SK-N-SH (cell line): ENCODE measurements at regions not wholly inside any gene's neighbourhood (a gene's known extent, or its start where the extent isn't known, plus 50 kb on each side); places are given as distances from the start of the nearest gene placed in this dataset.

Experiments used
- CTCF ChIA-PET: fragments of 300-600, 350-600 bp; formaldehyde crosslinking; extraction: SDS; loops from one replicate; lab custom pipeline; 2021; lab: Yijun Ruan, JAX
- POLR2A ChIA-PET: fragments of 350-600 bp; sonication (Branson Sonifier 250); formaldehyde crosslinking; extraction: SDS; loops from one replicate; lab custom pipeline; 2020; ENCODE audit warnings: antibody characterized with exemption, inconsistent platforms; lab: Yijun Ruan, JAX
- DNase-seq: peaks from one replicate; pipeline ENCODE4 v3.0.0; 2012
- H2AFZ ChIP-seq: fragments of 200-600 bp; sonication (generic); 2 replicates; pipeline ENCODE4 v1.8.1; 2016; ENCODE audit warnings: antibody characterized with exemption, mild to moderate bottlenecking, low read depth
- H3F3A ChIP-seq: fragments of 200-600 bp; sonication (generic); replicated peaks from 2 replicates; pipeline ENCODE3; 2016; ENCODE audit warnings: antibody characterized with exemption, mild to moderate bottlenecking; ENCODE audit not compliant: insufficient read depth
- H3K27ac ChIP-seq, 2 experiments: fragments of 200-500 bp in 1 of 2; fragments of 200-600 bp in 1 of 2; sonication (Bioruptor generic) in 1 of 2; sonication (generic), shearing (Covaris generic) in 1 of 2; 2 replicates each; pipeline versions ENCODE4 v1.5.1 to v1.6.1; 2014 to 2016; ENCODE audit warnings: low read depth in 2 of 2, inconsistent platforms in 1 of 2, low read length in 1 of 2, mild to moderate bottlenecking in 1 of 2, mixed read lengths in 1 of 2
- H3K27me3 ChIP-seq: fragments of 200-600 bp; sonication (generic), shearing (Covaris generic); 2 replicates; pipeline ENCODE4 v1.6.1; 2016; ENCODE audit warnings: mixed run types; ENCODE audit not compliant: insufficient read depth
- H3K36me3 ChIP-seq, 2 experiments: fragments of 200-500 bp in 1 of 2; fragments of 200-600 bp in 1 of 2; sonication (Bioruptor generic) in 1 of 2; sonication (generic) in 1 of 2; replicated peaks in 1 of 2; 2 replicates each; pipeline versions ENCODE3 to v1.5.1; 2014 to 2016; ENCODE audit warnings: low read length in 1 of 2, mild to moderate bottlenecking in 1 of 2; ENCODE audit not compliant: insufficient read depth in 2 of 2, control insufficient read depth in 1 of 2
- H3K4me1 ChIP-seq, 2 experiments: fragments of 200-500 bp in 1 of 2; fragments of 200-600 bp in 1 of 2; sonication (Bioruptor generic) in 1 of 2; sonication (generic), shearing (Covaris generic) in 1 of 2; 2 replicates each; pipeline versions ENCODE4 v1.5.1 to v1.6.1; 2014 to 2016; ENCODE audit warnings: low read depth in 1 of 2, low read length in 1 of 2, mixed run types in 1 of 2; ENCODE audit not compliant: insufficient read depth in 2 of 2, control insufficient read depth in 1 of 2
- H3K4me2 ChIP-seq: fragments of 200-600 bp; sonication (generic), shearing (Covaris generic); 2 replicates; pipeline ENCODE4 v1.6.1; 2017; ENCODE audit warnings: mixed run types
- H3K4me3 ChIP-seq, 2 experiments: fragments of 200-500 bp in 1 of 2; fragments of 200-600 bp in 1 of 2; sonication (Bioruptor generic) in 1 of 2; sonication (generic), shearing (Covaris generic) in 1 of 2; 2 replicates each; pipeline versions ENCODE4 v1.5.1 to v1.8.1; 2014 to 2016; ENCODE audit warnings: low read depth in 2 of 2, inconsistent platforms in 1 of 2, low read length in 1 of 2, mild to moderate bottlenecking in 1 of 2, mixed read lengths in 1 of 2, moderate library complexity in 1 of 2
- H3K79me2 ChIP-seq: fragments of 200-600 bp; sonication (generic); 2 replicates; pipeline ENCODE4 v1.8.1; 2017; ENCODE audit warnings: mild to moderate bottlenecking; ENCODE audit not compliant: insufficient read depth
- H3K9ac ChIP-seq: fragments of 200-600 bp; sonication (generic); 2 replicates; pipeline ENCODE4 v1.6.1; 2017; ENCODE audit warnings: mixed run types
- H3K9me2 ChIP-seq: fragments of 200-600 bp; sonication (generic); 2 replicates; pipeline ENCODE4 v1.6.1; 2017; ENCODE audit warnings: mixed run types
- H3K9me3 ChIP-seq: fragments of 200-600 bp; sonication (generic); 2 replicates; pipeline ENCODE4 v1.6.1; 2017; ENCODE audit warnings: mixed run types, mild to moderate bottlenecking, moderate library complexity
- H4K20me1 ChIP-seq: fragments of 200-600 bp; sonication (generic); 2 replicates; pipeline ENCODE4 v1.6.1; 2017; ENCODE audit warnings: mild to moderate bottlenecking, mixed run types; ENCODE audit not compliant: insufficient read depth
- CHD2 ChIP-seq: fragments of 150-350 bp; IDR thresholded peaks from 2 replicates; pipeline ENCODE4 v1.6.1; 2018; ENCODE audit warnings: low read length; ENCODE audit not compliant: partially characterized antibody
- CTCF ChIP-seq: fragments of 200-600 bp; sonication (generic); IDR thresholded peaks from 2 replicates; pipeline ENCODE4 v1.6.1; 2017; ENCODE audit warnings: antibody characterized with exemption, mild to moderate bottlenecking, moderate library complexity
- ELF1 ChIP-seq: IDR thresholded peaks from 2 replicates; pipeline ENCODE4 v1.4.0; 2012
- EP300 ChIP-seq, 2 experiments: IDR thresholded peaks; 2 replicates each; pipeline versions ENCODE4 v1.4.0 to v1.6.1; 2012; ENCODE audit warnings: borderline replicate concordance in 1 of 2, low read depth in 1 of 2, low read length in 1 of 2
- EZH2phosphoT487 ChIP-seq: fragments of 200-600 bp; sonication (generic); IDR thresholded peaks from 2 replicates; pipeline ENCODE4 v1.6.1; 2017; ENCODE audit warnings: low read depth, mixed run types, mild to moderate bottlenecking, antibody characterized with exemption, moderate library complexity, borderline replicate concordance
- FOSL2 ChIP-seq: IDR thresholded peaks from 2 replicates; pipeline ENCODE4 v1.4.0; 2012; ENCODE audit warnings: low read depth, mild to moderate bottlenecking, moderate library complexity, borderline replicate concordance
- FOXJ3 ChIP-seq: sonication (generic); formaldehyde crosslinking; IDR thresholded peaks from 2 replicates; pipeline ENCODE4 v1.5.1; 2020; ENCODE audit warnings: mild to moderate bottlenecking, missing genetic modification reagents
- GABPA ChIP-seq: IDR thresholded peaks from 2 replicates; pipeline ENCODE4 v1.4.0; 2012; ENCODE audit warnings: low read depth, mild to moderate bottlenecking
- GATA2 ChIP-seq: sonication (generic); formaldehyde crosslinking; IDR thresholded peaks from 2 replicates; pipeline ENCODE4 v1.5.0; 2020; ENCODE audit warnings: mild to moderate bottlenecking, missing genetic modification reagents
- JUND ChIP-seq: IDR thresholded peaks from 2 replicates; pipeline ENCODE4 v1.4.0; 2012
- MAX ChIP-seq: IDR thresholded peaks from 2 replicates; pipeline ENCODE4 v1.4.0; 2012; ENCODE audit warnings: low read depth
- MEF2A ChIP-seq: IDR thresholded peaks from 2 replicates; pipeline ENCODE4 v1.4.0; 2012; ENCODE audit warnings: low read depth, borderline replicate concordance
- MXI1 ChIP-seq: IDR thresholded peaks from 2 replicates; pipeline ENCODE4 v1.6.1; 2012; ENCODE audit warnings: mild to moderate bottlenecking, low read depth, low read length, improper control_type of control experiment
- NFIC ChIP-seq: IDR thresholded peaks from 2 replicates; pipeline ENCODE4 v1.4.0; 2012; ENCODE audit warnings: borderline replicate concordance
- NRF1 ChIP-seq: IDR thresholded peaks from 2 replicates; pipeline ENCODE4 v1.6.1; 2012; ENCODE audit warnings: low read depth, mild to moderate bottlenecking, low read length
- PBX3 ChIP-seq: IDR thresholded peaks from 2 replicates; pipeline ENCODE4; 2012
- POLR2AphosphoS5 ChIP-seq: IDR thresholded peaks from 2 replicates; pipeline ENCODE4 v1.6.1; 2012; ENCODE audit warnings: low read depth, low read length
- RAD21 ChIP-seq: IDR thresholded peaks from 2 replicates; pipeline ENCODE4 v1.6.1; 2012; ENCODE audit warnings: mild to moderate bottlenecking, low read length
- RCOR1 ChIP-seq: fragments of 150-350 bp; IDR thresholded peaks from 2 replicates; pipeline ENCODE4 v1.6.1; 2017; ENCODE audit warnings: antibody characterized with exemption, low read length
- RFX5 ChIP-seq: IDR thresholded peaks from 2 replicates; pipeline ENCODE4 v1.6.1; 2012; ENCODE audit warnings: mild to moderate bottlenecking, improper control_type of control experiment, low read length
- RXRA ChIP-seq: IDR thresholded peaks from 2 replicates; pipeline ENCODE4 v1.4.0; 2012; ENCODE audit warnings: low read depth, mild to moderate bottlenecking, borderline replicate concordance
- SMC3 ChIP-seq: IDR thresholded peaks from 2 replicates; pipeline ENCODE4 v1.6.1; 2012; ENCODE audit warnings: low read depth, low read length, improper control_type of control experiment
- TAF1 ChIP-seq: IDR thresholded peaks from 2 replicates; pipeline ENCODE4 v1.6.1; 2012; ENCODE audit warnings: low read depth, mild to moderate bottlenecking, low read length, moderate library complexity, borderline replicate concordance
- TEAD4 ChIP-seq: IDR thresholded peaks from 2 replicates; pipeline ENCODE4 v1.4.0; 2012; ENCODE audit warnings: mild to moderate bottlenecking, borderline replicate concordance; ENCODE audit not compliant: insufficient read depth
- USF1 ChIP-seq: IDR thresholded peaks from 2 replicates; pipeline ENCODE4 v1.4.0; 2012; ENCODE audit warnings: low read depth, borderline replicate concordance
- YY1 ChIP-seq: IDR thresholded peaks from 2 replicates; pipeline ENCODE4 v1.4.0; 2012; ENCODE audit warnings: low read depth, mild to moderate bottlenecking
- TF ChIP-seq, protein P1 (sequence below): fragments of 150-350 bp; IDR thresholded peaks from 2 replicates; pipeline ENCODE4 v1.6.1; 2017; ENCODE audit warnings: antibody characterized with exemption, low read length, low read depth, borderline replicate concordance
- TF ChIP-seq, protein P2 (sequence below): IDR thresholded peaks from 2 replicates; pipeline ENCODE4 v1.4.0; 2012; ENCODE audit warnings: low read depth, borderline replicate concordance

- Histone ChIP-seq H2AFZ (no peak overlapping the region), H3K4me2 (no peak overlapping the region), H3K4me3 (no peak overlapping the region), H3K9me3 (no peaks in the 10 kb centered on the region), H4K20me1 (no peaks in the 10 kb centered on the region), H3F3A (no peaks in the 10 kb centered on the region), H3K4me1 (peaks cover 0 to 6% of the 10 kb centered on the region in 2 experiments; a peak in 2 of 4 replicates), H3K36me3 (no peaks in the 10 kb centered on the region), H3K79me2 (no peaks in the 10 kb centered on the region), H3K27ac (no peak overlapping the region; a peak in 2 of 4 replicates), H3K9ac (no peak overlapping the region), H3K27me3 (no peaks in the 10 kb centered on the region), H3K9me2 (no peaks in the 10 kb centered on the region)
- POLR2A ChIA-PET, result interaction anchor here (0.6 kb wide), 1 partner anchor 476 kb away, joined by 3 read pairs; no protein-coding TSS in a partner anchor
- CTCF ChIA-PET, result interaction anchor here (0.7 kb wide), 1 partner anchor 20 kb away, joined by 3 read pairs; no protein-coding TSS in a partner anchor
- DNase-seq, result peak; percentile 43
- TF ChIP-seq MXI1, result no peak
- no peak for TF ChIP-seq FOSL2
- TF ChIP-seq TAF1, result no peak
- no peak for TF ChIP-seq RAD21
- TF ChIP-seq EP300 (IDR thresholded peaks at IDR 0.05; ENCODE audit: borderline replicate concordance in 1 of 2, low read depth in 1 of 2, low read length in 1 of 2), result peak in 1 of 2 experiments; percentile 65; a peak in 2 of 4 replicates
- no peak for TF ChIP-seq SMC3
- no peak for TF ChIP-seq FOXJ3 (CRISPR knock-in tag)
- TF ChIP-seq NFIC, result peak; percentile 81
- no peak for TF ChIP-seq RFX5
- no peak for TF ChIP-seq GABPA
- TF ChIP-seq USF1, result no peak
- TF ChIP-seq GATA2 (CRISPR knock-in tag), result peak; percentile 74
- no peak for TF ChIP-seq RCOR1
- no peak for TF ChIP-seq NRF1
- no peak for TF ChIP-seq TEAD4
- no peak for TF ChIP-seq MEF2A
- TF ChIP-seq CHD2, result no peak
- TF ChIP-seq JUND, result no peak; the same call in 1 of the 2 replicates
- no peak for TF ChIP-seq CTCF
- TF ChIP-seq PBX3, result peak; percentile 91
- TF ChIP-seq POLR2AphosphoS5, result no peak
- no peak for TF ChIP-seq ELF1
- TF ChIP-seq, protein P1, sequence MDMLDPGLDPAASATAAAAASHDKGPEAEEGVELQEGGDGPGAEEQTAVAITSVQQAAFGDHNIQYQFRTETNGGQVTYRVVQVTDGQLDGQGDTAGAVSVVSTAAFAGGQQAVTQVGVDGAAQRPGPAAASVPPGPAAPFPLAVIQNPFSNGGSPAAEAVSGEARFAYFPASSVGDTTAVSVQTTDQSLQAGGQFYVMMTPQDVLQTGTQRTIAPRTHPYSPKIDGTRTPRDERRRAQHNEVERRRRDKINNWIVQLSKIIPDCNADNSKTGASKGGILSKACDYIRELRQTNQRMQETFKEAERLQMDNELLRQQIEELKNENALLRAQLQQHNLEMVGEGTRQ, result no peak
- TF ChIP-seq, protein P2, sequence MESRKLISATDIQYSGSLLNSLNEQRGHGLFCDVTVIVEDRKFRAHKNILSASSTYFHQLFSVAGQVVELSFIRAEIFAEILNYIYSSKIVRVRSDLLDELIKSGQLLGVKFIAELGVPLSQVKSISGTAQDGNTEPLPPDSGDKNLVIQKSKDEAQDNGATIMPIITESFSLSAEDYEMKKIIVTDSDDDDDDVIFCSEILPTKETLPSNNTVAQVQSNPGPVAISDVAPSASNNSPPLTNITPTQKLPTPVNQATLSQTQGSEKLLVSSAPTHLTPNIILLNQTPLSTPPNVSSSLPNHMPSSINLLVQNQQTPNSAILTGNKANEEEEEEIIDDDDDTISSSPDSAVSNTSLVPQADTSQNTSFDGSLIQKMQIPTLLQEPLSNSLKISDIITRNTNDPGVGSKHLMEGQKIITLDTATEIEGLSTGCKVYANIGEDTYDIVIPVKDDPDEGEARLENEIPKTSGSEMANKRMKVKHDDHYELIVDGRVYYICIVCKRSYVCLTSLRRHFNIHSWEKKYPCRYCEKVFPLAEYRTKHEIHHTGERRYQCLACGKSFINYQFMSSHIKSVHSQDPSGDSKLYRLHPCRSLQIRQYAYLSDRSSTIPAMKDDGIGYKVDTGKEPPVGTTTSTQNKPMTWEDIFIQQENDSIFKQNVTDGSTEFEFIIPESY, result no peak
- no peak for TF ChIP-seq RXRA
- TF ChIP-seq EZH2phosphoT487, result no peak
- no peak for TF ChIP-seq MAX
- TF ChIP-seq YY1, result no peak
These were observed 232.1 kb upstream of the CDIN1 start for GRCh38 chr15:36347272-36347858.
